ENCODE measurements at regions not wholly inside any gene's neighbourhood (a gene's known extent, or its start where the extent isn't known, plus 50 kb on each side); places are given as distances from the start of the nearest gene placed in this dataset.

- H3K4me1 Mint-ChIP-seq = no peaks in the 10 kb centered on the region
- H3K4me1 ChIP-seq (ENCODE audit: insufficient read depth, low read length) = no peaks in the 10 kb centered on the region
- no peak overlapping the region for H3K27ac ChIP-seq (ENCODE audit: low read depth, low read length)
- no peak overlapping the region for H3K4me3 ChIP-seq (ENCODE audit: low read length in 2 of 2)
- H3K4me3 Mint-ChIP-seq = no peak overlapping the region
- ChIA-PET CTCF (ENCODE audit: partially characterized antibody) (no interaction called here), POLR2A (ENCODE audit: partially characterized antibody) (no interaction called here)
- no peak overlapping the region for H3K27ac Mint-ChIP-seq
- H3K9me3 Mint-ChIP-seq = no peaks in the 10 kb centered on the region
- DNase-seq = no peak
- H3K36me3 ChIP-seq (ENCODE audit: insufficient read depth, low read length) = no peaks in the 10 kb centered on the region
- H3K36me3 Mint-ChIP-seq = no peaks in the 10 kb centered on the region
- H3K9me3 ChIP-seq (ENCODE audit: control insufficient read depth in 1 of 2, low read length in 2 of 2) = no peaks in the 10 kb centered on the region
- intact Hi-C loops (cut with micrococcal nuclease) = no loop called here
- peaks cover 2% of the 10 kb centered on the region in 2 donors for H3K27me3 Mint-ChIP-seq
- H3K27me3 ChIP-seq (ENCODE audit: insufficient read depth, low read length) = no peaks in the 10 kb centered on the region
Measured at GRCh38 chr20:57787151-57787989, 77.6 kb upstream of the PMEPA1 start.

- no peaks in the 10 kb centered on the region for H3K27me3 ChIP-seq (ENCODE audit: insufficient read depth, low read length)
- H3K4me3 ChIP-seq (ENCODE audit: low read length in 2 of 2) = no peak overlapping the region
- CTCF ChIA-PET (ENCODE audit: partially characterized antibody) = no interaction called here
- Mint-ChIP-seq H3K27ac (no peak overlapping the region), H3K9me3 (no peaks in the 10 kb centered on the region), H3K27me3 (peaks cover 2 to 3% of the 10 kb centered on the region in 2 donors), H3K4me3 (no peak overlapping the region), H3K36me3 (no peaks in the 10 kb centered on the region), H3K4me1 (no peaks in the 10 kb centered on the region)
- no peak overlapping the region for H3K27ac ChIP-seq (ENCODE audit: low read depth, low read length)
- POLR2A ChIA-PET (ENCODE audit: partially characterized antibody) = no interaction called here
- DNase-seq = no peak
- H3K36me3 ChIP-seq (ENCODE audit: insufficient read depth, low read length) = no peaks in the 10 kb centered on the region
- intact Hi-C loops (cut with micrococcal nuclease) = no loop called here
- H3K4me1 ChIP-seq (ENCODE audit: insufficient read depth, low read length) = no peaks in the 10 kb centered on the region
- no peaks in the 10 kb centered on the region for H3K9me3 ChIP-seq (ENCODE audit: control insufficient read depth in 1 of 2, low read length in 2 of 2)
Measured at GRCh38 chr20:57786304-57786932, 76.6 kb upstream of the PMEPA1 start.

- H3K9me3 ChIP-seq (ENCODE audit: control insufficient read depth in 1 of 2, low read length in 2 of 2) = no peaks in the 10 kb centered on the region
- no peak for DNase-seq
- Mint-ChIP-seq H3K9me3 (peaks cover 0 to 3% (median 0%) of the 10 kb centered on the region in 8 donors), H3K27me3 (peaks cover 7% of the 10 kb centered on the region in 2 donors), H3K36me3 (no peaks in the 10 kb centered on the region), H3K27ac (no peak overlapping the region), H3K4me3 (no peak overlapping the region), H3K4me1 (no peaks in the 10 kb centered on the region)
- CTCF ChIA-PET (ENCODE audit: partially characterized antibody) = no interaction called here
- no peaks in the 10 kb centered on the region for H3K27me3 ChIP-seq (ENCODE audit: insufficient read depth, low read length)
- POLR2A ChIA-PET (ENCODE audit: partially characterized antibody) = no interaction called here
- intact Hi-C loops (cut with micrococcal nuclease) = no loop called here
- no peaks in the 10 kb centered on the region for H3K4me1 ChIP-seq (ENCODE audit: insufficient read depth, low read length)
- no peak overlapping the region for H3K4me3 ChIP-seq (ENCODE audit: low read length in 2 of 2)
- no peaks in the 10 kb centered on the region for H3K36me3 ChIP-seq (ENCODE audit: insufficient read depth, low read length)
- no peak overlapping the region for H3K27ac ChIP-seq (ENCODE audit: low read depth, low read length)
Measured at GRCh38 chr20:57785720-57786119, 75.9 kb upstream of the PMEPA1 start.

DNA sequence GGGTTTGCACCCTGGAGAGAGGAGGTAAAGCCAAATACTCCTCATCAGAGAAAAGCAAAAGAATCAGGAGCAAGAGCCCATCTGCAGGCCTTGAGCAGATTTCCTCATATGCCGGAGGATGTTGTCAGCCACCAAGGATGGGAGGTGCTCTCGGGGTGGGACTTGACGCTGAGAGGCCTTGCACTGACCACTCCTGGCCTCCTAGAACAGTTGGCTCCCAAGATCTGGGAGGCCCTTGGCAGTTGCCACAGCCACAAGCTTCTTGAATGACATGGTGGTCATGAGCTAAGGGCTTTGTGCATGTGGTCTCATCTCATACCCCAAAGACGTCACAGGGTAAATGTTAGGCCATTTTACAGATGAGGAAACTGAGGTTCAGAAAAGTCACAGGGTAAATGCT, 75.2 kb upstream of the PMEPA1 start:
- H3K27me3 Mint-ChIP-seq = peaks cover 7% of the 10 kb centered on the region in 2 donors
- no peaks in the 10 kb centered on the region for H3K27me3 ChIP-seq (ENCODE audit: insufficient read depth, low read length)
- H3K4me1 Mint-ChIP-seq = no peaks in the 10 kb centered on the region
- H3K36me3 Mint-ChIP-seq = no peaks in the 10 kb centered on the region
- H3K4me3 Mint-ChIP-seq = no peak overlapping the region
- ChIA-PET CTCF (ENCODE audit: partially characterized antibody) (no interaction called here), POLR2A (ENCODE audit: partially characterized antibody) (no interaction called here)
- no peak overlapping the region for H3K4me3 ChIP-seq (ENCODE audit: low read length in 2 of 2)
- H3K27ac Mint-ChIP-seq = no peak overlapping the region
- H3K27ac ChIP-seq (ENCODE audit: low read depth, low read length) = no peak overlapping the region
- no peaks in the 10 kb centered on the region for H3K9me3 ChIP-seq (ENCODE audit: control insufficient read depth in 1 of 2, low read length in 2 of 2)
- intact Hi-C loops (cut with micrococcal nuclease) = no loop called here
- H3K4me1 ChIP-seq (ENCODE audit: insufficient read depth, low read length) = no peaks in the 10 kb centered on the region
- H3K36me3 ChIP-seq (ENCODE audit: insufficient read depth, low read length) = no peaks in the 10 kb centered on the region
- H3K9me3 Mint-ChIP-seq = peaks cover 0 to 3% (median 0%) of the 10 kb centered on the region in 8 donors
- DNase-seq = no peak

DNA sequence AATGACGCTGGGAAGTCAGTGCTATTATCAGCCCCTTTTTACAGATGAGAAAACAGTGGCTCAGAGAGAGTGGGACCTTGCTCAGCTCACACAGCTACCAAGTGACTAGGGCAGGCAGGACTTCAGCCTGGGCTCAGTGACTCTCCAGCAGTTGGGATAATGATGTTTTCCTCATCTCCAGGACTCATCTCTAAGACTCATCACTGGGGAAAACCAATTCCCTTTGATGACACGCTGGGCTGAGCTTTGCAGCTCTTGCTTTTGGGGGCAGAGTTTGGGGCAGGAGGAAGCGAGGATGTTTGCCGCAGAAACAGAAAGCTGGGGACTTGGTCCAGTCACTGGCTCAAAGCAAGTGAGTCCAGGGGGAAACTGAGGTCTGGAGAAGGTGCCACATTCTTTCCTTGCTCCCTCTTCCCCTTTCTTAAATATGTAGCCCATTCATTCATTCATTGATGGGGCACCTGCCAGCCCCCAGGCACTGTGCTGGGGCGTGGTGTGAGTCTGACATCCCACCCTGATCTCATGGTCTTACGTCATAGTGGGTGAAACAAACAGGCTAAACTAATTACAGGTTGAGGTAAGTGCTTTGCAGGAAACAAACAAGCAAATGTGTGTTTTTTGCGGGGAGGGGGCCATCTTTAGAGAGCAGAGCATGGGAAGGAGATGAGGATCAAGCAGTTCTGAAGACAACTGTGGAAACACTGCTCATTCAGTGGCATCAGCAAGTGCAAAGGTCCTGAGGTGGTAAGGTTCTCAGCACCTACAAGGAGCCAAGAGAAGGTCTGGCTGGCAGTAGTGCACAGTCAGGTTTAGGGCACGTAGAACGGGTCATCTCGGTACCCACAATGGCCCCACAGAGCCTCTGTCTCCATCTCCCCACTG, 74.4 kb upstream of the PMEPA1 start:
- Mint-ChIP-seq H3K27ac (no peak overlapping the region), H3K4me3 (no peak overlapping the region), H3K4me1 (no peaks in the 10 kb centered on the region), H3K9me3 (peaks cover 0 to 3% (median 0%) of the 10 kb centered on the region in 8 donors), H3K27me3 (peaks cover 7% of the 10 kb centered on the region in 2 donors), H3K36me3 (no peaks in the 10 kb centered on the region)
- no peak for DNase-seq
- intact Hi-C loops (cut with micrococcal nuclease) = no loop called here
- no peak overlapping the region for H3K27ac ChIP-seq (ENCODE audit: low read depth, low read length)
- no peaks in the 10 kb centered on the region for H3K9me3 ChIP-seq (ENCODE audit: control insufficient read depth in 1 of 2, low read length in 2 of 2)
- H3K36me3 ChIP-seq (ENCODE audit: insufficient read depth, low read length) = no peaks in the 10 kb centered on the region
- CTCF ChIA-PET (ENCODE audit: partially characterized antibody) = no interaction called here
- H3K4me3 ChIP-seq (ENCODE audit: low read length in 2 of 2) = no peak overlapping the region
- POLR2A ChIA-PET (ENCODE audit: partially characterized antibody) = no interaction called here
- H3K4me1 ChIP-seq (ENCODE audit: insufficient read depth, low read length) = no peaks in the 10 kb centered on the region
- no peaks in the 10 kb centered on the region for H3K27me3 ChIP-seq (ENCODE audit: insufficient read depth, low read length)

- ChIA-PET POLR2A (ENCODE audit: partially characterized antibody) (no interaction called here), CTCF (ENCODE audit: partially characterized antibody) (interaction anchor here (1.0 kb wide), 1 partner anchor 10 kb away, joined by 3 read pairs; no protein-coding TSS in a partner anchor)
- Histone ChIP-seq H3K36me3 (ENCODE audit: insufficient read depth, low read length) (no peaks in the 10 kb centered on the region), H3K4me3 (ENCODE audit: low read length in 2 of 2) (no peak overlapping the region), H3K27me3 (ENCODE audit: insufficient read depth, low read length) (no peaks in the 10 kb centered on the region), H3K27ac (ENCODE audit: low read depth, low read length) (no peak overlapping the region), H3K9me3 (ENCODE audit: control insufficient read depth in 1 of 2, low read length in 2 of 2) (no peaks in the 10 kb centered on the region), H3K4me1 (ENCODE audit: insufficient read depth, low read length) (no peaks in the 10 kb centered on the region)
- Mint-ChIP-seq H3K27me3 (peaks cover 7 to 10% of the 10 kb centered on the region in 2 donors), H3K4me1 (no peaks in the 10 kb centered on the region), H3K27ac (no peak overlapping the region), H3K4me3 (no peak overlapping the region), H3K36me3 (no peaks in the 10 kb centered on the region), H3K9me3 (peaks cover 0 to 3% (median 0%) of the 10 kb centered on the region in 8 donors)
- intact Hi-C loops (cut with micrococcal nuclease) = no loop called here
- no peak for DNase-seq
Measured at GRCh38 chr20:57783196-57783595, 73.4 kb upstream of the PMEPA1 start.

GRCh38 chr20:57782631-57783041, 72.8 kb upstream of the PMEPA1 start:
- Mint-ChIP-seq H3K4me1 (no peaks in the 10 kb centered on the region), H3K27ac (no peak overlapping the region), H3K4me3 (no peak overlapping the region), H3K36me3 (no peaks in the 10 kb centered on the region), H3K9me3 (peaks cover 0 to 3% (median 0%) of the 10 kb centered on the region in 8 donors), H3K27me3 (peaks cover 11 to 12% of the 10 kb centered on the region in 2 donors)
- Histone ChIP-seq H3K36me3 (ENCODE audit: insufficient read depth, low read length) (no peaks in the 10 kb centered on the region), H3K4me1 (ENCODE audit: insufficient read depth, low read length) (no peaks in the 10 kb centered on the region), H3K4me3 (ENCODE audit: low read length in 2 of 2) (no peak overlapping the region), H3K9me3 (ENCODE audit: control insufficient read depth in 1 of 2, low read length in 2 of 2) (no peaks in the 10 kb centered on the region), H3K27me3 (ENCODE audit: insufficient read depth, low read length) (no peaks in the 10 kb centered on the region), H3K27ac (ENCODE audit: low read depth, low read length) (no peak overlapping the region)
- ChIA-PET POLR2A (ENCODE audit: partially characterized antibody) (no interaction called here), CTCF (ENCODE audit: partially characterized antibody) (interaction anchor here (1.0 kb wide), 1 partner anchor 10 kb away, joined by 3 read pairs; no protein-coding TSS in a partner anchor)
- intact Hi-C loops (cut with micrococcal nuclease) = no loop called here
- DNase-seq = no peak
